Thymus (tissue), 11 donors: ENCODE measurements at regions not wholly inside any gene's neighbourhood (a gene's known extent, or its start where the extent isn't known, plus 50 kb on each side); places are given as distances from the start of the nearest gene placed in this dataset.
"Not testable (repeated sequence)": the region's sequence is repeated elsewhere in the genome, so short reads cannot be mapped to it uniquely, and the experiment has no call there.

ENCODE experiments used
- DNase-seq, 9 donors: peaks; one replicate each; pipeline ENCODE4 v3.0.0-alpha.2; 2013; ENCODE audit warnings: low spot score in 9 of 9, low read depth in 6 of 9, missing footprints in 1 of 9
- H3K27ac ChIP-seq, 2 donors: one replicate each; pipeline ENCODE4 v1.5.1; 2013; ENCODE audit warnings: control low read depth in 1 of 2, low read depth in 1 of 2, low read length in 1 of 2, mild to moderate bottlenecking in 1 of 2, moderate library complexity in 1 of 2
- H3K27me3 ChIP-seq, 2 donors: one replicate each; pipeline ENCODE4 v1.5.1; 2013; ENCODE audit warnings: low read length in 1 of 2; ENCODE audit not compliant: control insufficient read depth in 2 of 2, insufficient read depth in 1 of 2
- H3K36me3 ChIP-seq, 2 donors: one replicate each; pipeline ENCODE4 v1.5.1; 2013; ENCODE audit warnings: low read length in 1 of 2, mild to moderate bottlenecking in 1 of 2, moderate library complexity in 1 of 2; ENCODE audit not compliant: control insufficient read depth in 2 of 2, insufficient read depth in 2 of 2
- H3K4me1 ChIP-seq, 2 donors: one replicate each; pipeline ENCODE4 v1.5.1; 2013; ENCODE audit warnings: low read length in 2 of 2; ENCODE audit not compliant: control insufficient read depth in 2 of 2, insufficient read depth in 2 of 2
- H3K4me3 ChIP-seq, 2 donors: one replicate each; pipeline ENCODE4 v1.5.1; 2013; ENCODE audit warnings: low read length in 2 of 2, control low read depth in 1 of 2, mild to moderate bottlenecking in 1 of 2
- H3K9me3 ChIP-seq, 2 donors: one replicate each; pipeline ENCODE4 v1.5.1; 2013; ENCODE audit warnings: low read length in 1 of 2, mild to moderate bottlenecking in 1 of 2; ENCODE audit not compliant: control insufficient read depth in 2 of 2, insufficient read depth in 1 of 2
- WGBS: extraction: QIAGEN DNeasy Blood & Tissue Kit; methylation state at CpG from one replicate; pipeline ENCODE4 v1.1.7; 2013; 5-methylcytosine and 5-hydroxymethylcytosine counted together
- donor health status: healthy.

- WGBS, result 95% methylated on average over 1 of the region's 1 CpG
- no peaks in the 10 kb centered on the region for H3K4me1 ChIP-seq
- H3K4me3 ChIP-seq, result no peak overlapping the region
- no peak overlapping the region for H3K27ac ChIP-seq
- H3K36me3 ChIP-seq, result no peaks in the 10 kb centered on the region
- no peaks in the 10 kb centered on the region for H3K9me3 ChIP-seq
- DNase-seq, result no peak
- no peaks in the 10 kb centered on the region for H3K27me3 ChIP-seq
These were observed 159.9 kb upstream of the POGK start for GRCh38 chr1:166679369-166679768.

- Histone ChIP-seq H3K4me1 (no peaks in the 10 kb centered on the region), H3K36me3 (no peaks in the 10 kb centered on the region), H3K4me3 (no peak overlapping the region), H3K9me3 (no peaks in the 10 kb centered on the region), H3K27ac (no peak overlapping the region), H3K27me3 (no peaks in the 10 kb centered on the region)
- DNase-seq, result no peak
- WGBS, result 96% methylated on average over 1 of the region's 1 CpG
These were observed 156.7 kb upstream of the POGK start for GRCh38 chr1:166682588-166682987.

- H3K27ac ChIP-seq, H3K9me3 ChIP-seq, H3K27me3 ChIP-seq, H3K4me1 ChIP-seq, DNase-seq, H3K36me3 ChIP-seq, H3K4me3 ChIP-seq: not testable (repeated sequence)
These were observed 154.6 kb upstream of the POGK start for GRCh38 chr1:166684669-166685068.

GRCh38 chr1:166685200-166685599 is 154.1 kb upstream of the POGK start:
- Histone ChIP-seq H3K36me3 (no peaks in the 10 kb centered on the region), H3K9me3 (no peaks in the 10 kb centered on the region), H3K27me3 (no peaks in the 10 kb centered on the region), H3K27ac (no peak overlapping the region), H3K4me3 (no peak overlapping the region), H3K4me1 (no peaks in the 10 kb centered on the region)
- DNase-seq, result no peak
- 94% methylated on average over 1 of the region's 1 CpG for whole genome bisulfite sequencing

DNA sequence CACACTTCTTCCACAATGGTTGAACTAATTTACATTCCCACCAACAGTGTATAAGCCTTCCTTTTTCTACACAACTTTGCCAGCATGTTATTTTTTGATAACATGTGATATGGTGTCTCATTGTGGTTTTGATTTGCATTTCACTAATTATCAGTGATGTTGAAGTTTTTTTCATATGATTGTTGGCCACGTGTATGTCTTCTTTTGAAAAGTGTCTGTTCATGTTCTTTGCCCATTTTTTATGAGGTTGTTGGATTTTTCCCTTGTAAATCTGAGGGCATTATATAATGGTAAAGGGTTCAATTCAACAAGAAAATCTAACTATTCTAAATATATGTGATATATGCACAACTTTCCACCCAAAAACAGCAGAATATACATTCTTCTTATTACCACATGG is 153.4 kb upstream of the POGK start:
- H3K27me3 ChIP-seq, H3K36me3 ChIP-seq, H3K9me3 ChIP-seq, H3K4me1 ChIP-seq, H3K4me3 ChIP-seq, H3K27ac ChIP-seq, DNase-seq: not testable (repeated sequence)
- 84% methylated on average over 1 of the region's 1 CpG for WGBS

DNA sequence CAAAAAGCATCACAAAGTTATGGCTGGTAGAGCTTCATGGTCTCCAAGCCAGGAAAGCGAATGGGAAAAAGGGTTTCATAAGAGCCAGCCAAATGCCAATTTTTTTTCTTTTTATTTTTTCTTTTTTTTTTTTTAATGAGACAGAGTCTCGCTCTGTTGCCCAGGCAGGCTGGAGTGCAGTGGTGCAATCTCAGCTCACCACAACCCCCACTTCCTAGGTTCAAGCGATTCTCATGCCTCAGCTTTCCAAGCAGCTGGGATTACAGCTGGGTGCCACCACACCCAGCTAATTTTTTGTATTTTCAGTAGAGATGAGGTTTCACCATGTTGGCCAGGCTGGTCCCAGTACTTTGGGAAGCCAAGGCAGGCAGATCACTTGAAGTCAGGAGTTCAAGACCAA is 148.7 kb upstream of the POGK start:
- H3K36me3 ChIP-seq, H3K27ac ChIP-seq, H3K27me3 ChIP-seq, H3K9me3 ChIP-seq, DNase-seq, H3K4me1 ChIP-seq, H3K4me3 ChIP-seq: not testable (repeated sequence)
- 93% methylated on average over 3 of the region's 3 CpGs for WGBS

DNA sequence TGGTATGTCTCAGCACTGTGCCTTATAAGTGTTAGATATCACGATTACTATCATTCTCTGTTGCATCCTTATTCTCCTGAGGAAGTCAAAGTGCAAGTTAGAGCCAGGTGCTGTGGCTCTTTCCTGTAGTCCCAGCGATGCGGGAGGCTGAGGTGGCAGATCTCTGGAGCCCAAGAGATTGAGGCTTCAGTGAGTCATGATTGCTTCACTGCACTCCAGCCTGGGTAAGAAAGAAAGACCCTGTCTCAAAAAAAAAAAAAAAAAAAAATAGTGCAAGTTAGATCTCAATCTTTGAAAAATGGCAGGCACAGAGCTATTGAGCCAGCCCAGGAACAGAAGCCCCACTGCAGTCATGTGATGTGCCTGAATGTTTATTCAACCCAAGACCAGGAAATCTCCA is 147.8 kb upstream of the POGK start:
- WGBS, result 95% methylated on average over 3 of the region's 3 CpGs
- Histone ChIP-seq H3K4me3 (no peak overlapping the region), H3K9me3 (no peaks in the 10 kb centered on the region), H3K27me3 (no peaks in the 10 kb centered on the region), H3K36me3 (no peaks in the 10 kb centered on the region), H3K4me1 (no peaks in the 10 kb centered on the region), H3K27ac (no peak overlapping the region)
- DNase-seq, result no peak

GRCh38 chr1:166692346-166692745 is 146.9 kb upstream of the POGK start:
- H3K36me3 ChIP-seq, result no peaks in the 10 kb centered on the region
- no peak for DNase-seq
- no peaks in the 10 kb centered on the region for H3K9me3 ChIP-seq
- H3K4me1 ChIP-seq, result no peaks in the 10 kb centered on the region
- H3K27ac ChIP-seq, result no peak overlapping the region
- H3K4me3 ChIP-seq, result no peak overlapping the region
- 91% methylated on average over 2 of the region's 2 CpGs for WGBS
- no peaks in the 10 kb centered on the region for H3K27me3 ChIP-seq

- Histone ChIP-seq H3K9me3 (no peaks in the 10 kb centered on the region), H3K4me1 (no peaks in the 10 kb centered on the region), H3K36me3 (no peaks in the 10 kb centered on the region), H3K27me3 (no peaks in the 10 kb centered on the region), H3K4me3 (no peak overlapping the region), H3K27ac (no peak overlapping the region)
- 95% methylated on average over 4 of the region's 4 CpGs for WGBS
- no peak for DNase-seq
These were observed 146.1 kb upstream of the POGK start for GRCh38 chr1:166693158-166693557.

GRCh38 chr1:166693673-166694297 is 145.5 kb upstream of the POGK start:
- H3K4me1 ChIP-seq, result no peaks in the 10 kb centered on the region
- no peaks in the 10 kb centered on the region for H3K36me3 ChIP-seq
- no peaks in the 10 kb centered on the region for H3K27me3 ChIP-seq
- 74% methylated on average over 4 of the region's 4 CpGs for WGBS
- no peak overlapping the region for H3K4me3 ChIP-seq
- no peak for DNase-seq
- no peaks in the 10 kb centered on the region for H3K9me3 ChIP-seq
- H3K27ac ChIP-seq, result no peak overlapping the region
